WTC11 (cell line): ENCODE measurements at regions not wholly inside any gene's neighbourhood (a gene's known extent, or its start where the extent isn't known, plus 50 kb on each side); places are given as distances from the start of the nearest gene placed in this dataset.

Experiments
- ATAC-seq: fragments of 200-7000 bp; cut with Tn5 transposase; 2 replicates; pipeline ENCODE4 v1.10.0; 2021; ENCODE audit warnings: mild to moderate bottlenecking, moderate library complexity
- CTCF ChIA-PET: fragments of 300-600 bp; sonication (Branson Sonifier 250); formaldehyde crosslinking; loops from one replicate; lab custom pipeline; 2021; ENCODE audit warnings: antibody characterized with exemption; lab: Charles Lee
- POLR2A ChIA-PET: fragments of 350-600 bp; sonication (Branson Sonifier 250); formaldehyde crosslinking; loops from one replicate; lab custom pipeline; 2021; ENCODE audit warnings: antibody characterized with exemption; lab: Charles Lee
- DNase-seq: peaks from one replicate; pipeline ENCODE4 v3.0.0; 2021; ENCODE audit warnings: low spot score
- H3K27ac Mint-ChIP-seq: 2 replicates; pipeline ENCODE4 v1.8.0; 2021; ENCODE audit warnings: mixed read lengths
- H3K27me3 Mint-ChIP-seq: 2 replicates; pipeline ENCODE4 v1.8.0; 2021; ENCODE audit warnings: low read depth, mild to moderate bottlenecking, moderate library complexity, mixed read lengths
- H3K36me3 Mint-ChIP-seq: 2 replicates; pipeline ENCODE4 v1.8.0; 2021; ENCODE audit warnings: mixed read lengths
- H3K4me1 Mint-ChIP-seq: 2 replicates; pipeline ENCODE4 v1.8.0; 2022; ENCODE audit warnings: mixed read lengths
- H3K4me3 Mint-ChIP-seq: 2 replicates; pipeline ENCODE4 v1.8.0; 2021; ENCODE audit warnings: mild to moderate bottlenecking, moderate library complexity, mixed read lengths
- H3K9me3 Mint-ChIP-seq: 2 replicates; pipeline ENCODE4 v1.8.0; 2021; ENCODE audit warnings: mixed read lengths
- ARID4B ChIP-seq: sonication (generic); formaldehyde crosslinking; IDR thresholded peaks from 2 replicates; pipeline ENCODE4 v1.8.0; 2023; ENCODE audit warnings: missing genetic modification reagents, mild to moderate bottlenecking, borderline replicate concordance
- CBFB ChIP-seq: sonication (generic); formaldehyde crosslinking; IDR thresholded peaks from 2 replicates; pipeline ENCODE4 v1.8.1; 2022; ENCODE audit warnings: mild to moderate bottlenecking, low read depth, missing genetic modification reagents
- CREB1 ChIP-seq: sonication (generic); formaldehyde crosslinking; IDR thresholded peaks from 2 replicates; pipeline ENCODE4 v1.8.0; 2023; ENCODE audit warnings: mild to moderate bottlenecking, missing genetic modification reagents
- ESRRA ChIP-seq: sonication (generic); formaldehyde crosslinking; IDR thresholded peaks from 2 replicates; pipeline ENCODE4 v1.8.1; 2022; ENCODE audit warnings: mild to moderate bottlenecking, missing genetic modification reagents, borderline replicate concordance
- FOXJ3 ChIP-seq: sonication (generic); formaldehyde crosslinking; IDR thresholded peaks from 2 replicates; pipeline ENCODE4 v1.9.0; 2021; ENCODE audit warnings: missing genetic modification reagents, mild to moderate bottlenecking, borderline replicate concordance
- GRHL2 ChIP-seq: fragments of 250-450 bp; sonication (Bioruptor Pico); IDR thresholded peaks from 2 replicates; pipeline ENCODE4 v1.8.0; 2022; ENCODE audit warnings: mild to moderate bottlenecking, moderate library complexity; ENCODE audit not compliant: insufficient replicate concordance, severe bottlenecking
- MLX ChIP-seq: sonication (generic); formaldehyde crosslinking; IDR thresholded peaks from 2 replicates; pipeline ENCODE4 v1.8.1; 2023; ENCODE audit warnings: mild to moderate bottlenecking, missing genetic modification reagents, moderate library complexity
- MXD4 ChIP-seq: fragments of 250-450 bp; sonication (Bioruptor Pico); IDR thresholded peaks from 2 replicates; pipeline ENCODE4 v1.8.0; 2021; ENCODE audit warnings: mild to moderate bottlenecking, moderate library complexity, borderline replicate concordance
- MYBL2 ChIP-seq: sonication (generic); formaldehyde crosslinking; IDR thresholded peaks from 2 replicates; pipeline ENCODE4 v1.8.1; 2023; ENCODE audit warnings: mild to moderate bottlenecking, moderate library complexity, missing genetic modification reagents
- NR1H2 ChIP-seq: sonication (generic); formaldehyde crosslinking; IDR thresholded peaks from 2 replicates; pipeline ENCODE4 v1.9.0; 2021; ENCODE audit warnings: mild to moderate bottlenecking, moderate library complexity, missing genetic modification reagents
- RELA ChIP-seq: sonication (generic); formaldehyde crosslinking; IDR thresholded peaks from 2 replicates; pipeline ENCODE4 v1.8.1; 2022; ENCODE audit warnings: missing genetic modification reagents, mild to moderate bottlenecking, borderline replicate concordance
- TCF7 ChIP-seq: sonication (generic); formaldehyde crosslinking; IDR thresholded peaks from 2 replicates; pipeline ENCODE4 v1.8.0; 2022; ENCODE audit warnings: mild to moderate bottlenecking, low read depth, missing genetic modification reagents, moderate library complexity
- TP53 ChIP-seq: sonication (generic); formaldehyde crosslinking; IDR thresholded peaks from 2 replicates; pipeline ENCODE4 v1.8.1; 2023; ENCODE audit warnings: mild to moderate bottlenecking, missing genetic modification reagents
- ZNF281 ChIP-seq: sonication (generic); formaldehyde crosslinking; IDR thresholded peaks from 2 replicates; pipeline ENCODE4 v1.8.0; 2023; ENCODE audit warnings: mild to moderate bottlenecking, missing genetic modification reagents
- ZNF416 ChIP-seq: fragments of 250-450 bp; sonication (Bioruptor Pico); IDR thresholded peaks from 2 replicates; pipeline ENCODE4 v1.9.0; 2021; ENCODE audit warnings: mild to moderate bottlenecking, inconsistent platforms
- ZNF512 ChIP-seq: sonication (generic); formaldehyde crosslinking; IDR thresholded peaks from 2 replicates; pipeline ENCODE4 v1.8.1; 2022; ENCODE audit warnings: missing genetic modification reagents, borderline replicate concordance

GRCh38 chr1:2939041-2939552, 82.2 kb upstream of the ACTRT2 start (continued):
- no peak for TF ChIP-seq RELA (CRISPR knock-in tag)
- TF ChIP-seq, all 79 proteins: peak for 0

- POLR2A ChIA-PET: no interaction called here
- ATAC-seq (no peak), DNase-seq (no peak)
- TF ChIP-seq TCF7 (CRISPR knock-in tag): no peak
- no peak for TF ChIP-seq TP53
- TF ChIP-seq ZNF416 (CRISPR knock-in tag): no peak
- no peak for TF ChIP-seq NR1H2
- TF ChIP-seq ESRRA (CRISPR knock-in tag): no peak
- no peak for TF ChIP-seq MXD4 (CRISPR knock-in tag)
- no peak for TF ChIP-seq FOXJ3 (CRISPR knock-in tag)
- no peak for TF ChIP-seq CREB1 (CRISPR knock-in tag)
- no peak for TF ChIP-seq GRHL2
- TF ChIP-seq MYBL2 (CRISPR knock-in tag): no peak
- TF ChIP-seq MLX (CRISPR knock-in tag): no peak
- no peak for TF ChIP-seq ARID4B (CRISPR knock-in tag)
- TF ChIP-seq ZNF512: no peak
- no peak for TF ChIP-seq CBFB
- TF ChIP-seq ZNF281: no peak
- Mint-ChIP-seq H3K27ac (no peak overlapping the region), H3K27me3 (peaks cover 24% of the 10 kb centered on the region), H3K4me3 (no peak overlapping the region), H3K4me1 (no peaks in the 10 kb centered on the region), H3K9me3 (peaks cover 33% of the 10 kb centered on the region), H3K36me3 (peaks cover 30% of the 10 kb centered on the region)
- CTCF ChIA-PET: no interaction called here
Observed at GRCh38 chr1:2940178-2940577, 81.1 kb upstream of the ACTRT2 start.
